ENCODE measurements at regions not wholly inside any gene's neighbourhood (a gene's known extent, or its start where the extent isn't known, plus 50 kb on each side); places are given as distances from the start of the nearest gene placed in this dataset.

- Histone ChIP-seq H3K4ac (ENCODE audit: low read depth, low read length) (no peak overlapping the region), H3K27ac (ENCODE audit: insufficient read length, low read depth, low read length) (no peak overlapping the region), H2BK5ac (ENCODE audit: insufficient read length, low read length) (no peak overlapping the region), H3K4me1 (ENCODE audit: insufficient read depth, low read length) (no peaks in the 10 kb centered on the region), H3K9me3 (ENCODE audit: control insufficient read depth, low read depth, low read length) (no peaks in the 10 kb centered on the region), H4K91ac (ENCODE audit: insufficient read length, low read depth, low read length) (no peak overlapping the region), H2AFZ (ENCODE audit: low read length) (no peak overlapping the region), H2BK15ac (ENCODE audit: low read depth, low read length) (no peak overlapping the region), H4K8ac (replicated peaks; ENCODE audit: insufficient read length, low read depth, low read length) (no peak overlapping the region), H2BK120ac (ENCODE audit: low read depth, low read length, poor library complexity, severe bottlenecking) (no peak overlapping the region), H4K20me1 (ENCODE audit: control insufficient read depth, insufficient read depth, insufficient read length) (no peaks in the 10 kb centered on the region), H3K18ac (ENCODE audit: insufficient read length, low read depth, low read length) (no peak overlapping the region), H3K79me1 (ENCODE audit: insufficient read depth, low read depth, low read length, poor library complexity, severe bottlenecking) (no peaks in the 10 kb centered on the region), H3K4me2 (ENCODE audit: insufficient read depth, insufficient read length, low read length) (no peak overlapping the region), H3K23ac (ENCODE audit: insufficient read length, low read depth, low read length) (no peak overlapping the region), H3T11ph (ENCODE audit: low read length) (no peak overlapping the region), H2BK20ac (ENCODE audit: low read depth, low read length, poor library complexity, severe bottlenecking) (peak overlapping the region; percentile 75), H2BK12ac (ENCODE audit: insufficient read length, low read depth, low read length) (no peak overlapping the region), H3K14ac (ENCODE audit: insufficient read depth, low read length) (no peak overlapping the region), H3K9ac (ENCODE audit: extremely low read depth, insufficient read length, low read length) (no peak overlapping the region), H4K5ac (ENCODE audit: insufficient read length, low read depth, low read length) (no peak overlapping the region), H3K23me2 (ENCODE audit: insufficient read length, low read depth, low read length, poor library complexity, severe bottlenecking) (no peaks in the 10 kb centered on the region), H3K27me3 (ENCODE audit: insufficient read depth, low read length) (no peaks in the 10 kb centered on the region), H2AK5ac (ENCODE audit: insufficient read length, low read length) (no peak overlapping the region), H3K79me2 (ENCODE audit: insufficient read depth, low read length) (no peaks in the 10 kb centered on the region), H3K56ac (ENCODE audit: insufficient read length, low read depth, low read length) (no peak overlapping the region)
- Mint-ChIP-seq H3K9me3 (no peaks in the 10 kb centered on the region), H3K4me1 (peaks cover 6 to 10% of the 10 kb centered on the region in 2 experiments), H3K4me3 (no peak overlapping the region), H3K36me3 (ENCODE audit: insufficient read depth in 1 of 3, low read depth in 3 of 3) (no peaks in the 10 kb centered on the region), H3K27me3 (ENCODE audit: low read depth) (no peaks in the 10 kb centered on the region; the same call in 1 of the 2 replicates), H3K27ac (no peak overlapping the region)
- TF ChIP-seq CTCF (conservative IDR thresholded peaks at IDR 0.05): no peak
- WGBS (ENCODE audit: extremely low coverage, insufficient read length, low lambda C conversion rate): no CpG with 5 or more reads among the region's 2 CpGs
- no peak for DNase-seq
These were observed 222.2 kb downstream of the ADRA2A start for GRCh38 chr10:111299037-111299436.
